KMS-11 (cell line): ENCODE measurements at regions not wholly inside any gene's neighbourhood (a gene's known extent, or its start where the extent isn't known, plus 50 kb on each side); places are given as distances from the start of the nearest gene placed in this dataset.

Experiments
- H2AFZ ChIP-seq: fragments of 200-600 bp; sonication (generic); 2 replicates; pipeline ENCODE4 v1.6.1; 2016; ENCODE audit warnings: antibody characterized with exemption, mixed run types, low read depth
- H3K27ac ChIP-seq: fragments of 200-600 bp; sonication (generic); 2 replicates; pipeline ENCODE4 v1.6.1; 2016; ENCODE audit warnings: mild to moderate bottlenecking, mixed run types
- H3K27me3 ChIP-seq: fragments of 200-600 bp; sonication (generic); 2 replicates; pipeline ENCODE4 v1.6.1; 2017; ENCODE audit warnings: mild to moderate bottlenecking, low read depth, mixed run types, moderate library complexity; ENCODE audit not compliant: insufficient read depth
- H3K36me3 ChIP-seq: fragments of 200-600 bp; sonication (generic); 2 replicates; pipeline ENCODE4 v1.6.1; 2017; ENCODE audit warnings: mild to moderate bottlenecking, mixed run types; ENCODE audit not compliant: insufficient read depth
- H3K4me1 ChIP-seq: fragments of 200-600 bp; sonication (generic); 2 replicates; pipeline ENCODE4 v1.6.1; 2016; ENCODE audit warnings: mild to moderate bottlenecking, low read depth, mixed run types; ENCODE audit not compliant: poor library complexity, severe bottlenecking
- H3K4me2 ChIP-seq: fragments of 200-600 bp; sonication (generic); 2 replicates; pipeline ENCODE4 v1.7.0; 2016; ENCODE audit warnings: mild to moderate bottlenecking, mixed run types
- H3K4me3 ChIP-seq: fragments of 200-600 bp; sonication (generic); IDR thresholded peaks from 2 replicates; pipeline ENCODE4 v1.6.1; 2017; ENCODE audit warnings: low read depth, low read length, mixed read lengths; ENCODE audit not compliant: insufficient read depth
- H3K79me2 ChIP-seq: fragments of 200-600 bp; sonication (generic); 2 replicates; pipeline ENCODE4 v1.6.1; 2016; ENCODE audit warnings: low read depth, mixed run types; ENCODE audit not compliant: insufficient read depth
- H3K9ac ChIP-seq: fragments of 200-600 bp; sonication (generic); 2 replicates; pipeline ENCODE4 v1.6.1; 2016; ENCODE audit warnings: mild to moderate bottlenecking, mixed run types
- H4K20me1 ChIP-seq: fragments of 200-600 bp; sonication (generic); 2 replicates; pipeline ENCODE4 v1.6.1; 2016; ENCODE audit warnings: mild to moderate bottlenecking, mixed run types; ENCODE audit not compliant: insufficient read depth
- TF ChIP-seq, protein P1 (sequence below): fragments of 200-600 bp; sonication (generic); conservative IDR thresholded peaks from 2 replicates; pipeline ENCODE4 v1.6.1; 2017; ENCODE audit warnings: low read depth, mild to moderate bottlenecking, antibody characterized with exemption, low read length, moderate library complexity, mixed read lengths

GRCh38 chr3:169029674-169030285 lies 633.7 kb downstream of the MECOM start:
- Histone ChIP-seq H2AFZ (peak overlapping the region; percentile 5), H4K20me1 (no peaks in the 10 kb centered on the region), H3K27me3 (no peaks in the 10 kb centered on the region), H3K27ac (peak overlapping the region; percentile 42; the same call in 1 of the 2 replicates), H3K79me2 (no peaks in the 10 kb centered on the region), H3K4me1 (peaks cover 29% of the 10 kb centered on the region), H3K9ac (no peak overlapping the region), H3K4me2 (peak overlapping the region; percentile 60), H3K4me3 (peak overlapping the region; percentile 44), H3K36me3 (no peaks in the 10 kb centered on the region)
- TF ChIP-seq, protein P1, sequence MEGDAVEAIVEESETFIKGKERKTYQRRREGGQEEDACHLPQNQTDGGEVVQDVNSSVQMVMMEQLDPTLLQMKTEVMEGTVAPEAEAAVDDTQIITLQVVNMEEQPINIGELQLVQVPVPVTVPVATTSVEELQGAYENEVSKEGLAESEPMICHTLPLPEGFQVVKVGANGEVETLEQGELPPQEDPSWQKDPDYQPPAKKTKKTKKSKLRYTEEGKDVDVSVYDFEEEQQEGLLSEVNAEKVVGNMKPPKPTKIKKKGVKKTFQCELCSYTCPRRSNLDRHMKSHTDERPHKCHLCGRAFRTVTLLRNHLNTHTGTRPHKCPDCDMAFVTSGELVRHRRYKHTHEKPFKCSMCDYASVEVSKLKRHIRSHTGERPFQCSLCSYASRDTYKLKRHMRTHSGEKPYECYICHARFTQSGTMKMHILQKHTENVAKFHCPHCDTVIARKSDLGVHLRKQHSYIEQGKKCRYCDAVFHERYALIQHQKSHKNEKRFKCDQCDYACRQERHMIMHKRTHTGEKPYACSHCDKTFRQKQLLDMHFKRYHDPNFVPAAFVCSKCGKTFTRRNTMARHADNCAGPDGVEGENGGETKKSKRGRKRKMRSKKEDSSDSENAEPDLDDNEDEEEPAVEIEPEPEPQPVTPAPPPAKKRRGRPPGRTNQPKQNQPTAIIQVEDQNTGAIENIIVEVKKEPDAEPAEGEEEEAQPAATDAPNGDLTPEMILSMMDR: no peak

DNA sequence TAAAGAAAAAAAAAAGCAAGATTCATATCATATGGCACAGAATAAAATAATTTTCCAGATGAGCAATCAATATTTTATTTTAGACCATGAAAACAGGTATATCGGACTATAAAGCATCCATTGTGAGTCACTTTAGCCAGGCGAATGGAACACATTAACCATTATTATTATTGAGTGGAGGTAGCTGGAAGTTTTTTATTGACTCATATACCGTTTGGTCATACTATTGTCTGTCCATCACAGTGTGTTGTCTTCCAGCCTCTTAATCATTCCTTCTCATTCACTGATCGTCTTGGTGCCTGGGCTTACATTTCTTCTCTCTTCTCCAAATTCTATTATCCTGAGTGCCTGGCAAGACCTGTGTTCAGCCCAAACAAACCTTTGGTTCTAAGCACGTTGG lies 634.8 kb downstream of the MECOM start:
- 0 out of 2 replicates have a peak overlapping the region, but pooled peaks have one; percentile 42 for H3K27ac ChIP-seq
- peak overlapping the region; percentile 60; the same call in 1 of the 2 replicates for H3K4me2 ChIP-seq

GRCh38 chr3:169026543-169027182 lies 636.8 kb downstream of the MECOM start:
- Histone ChIP-seq H3K27me3 (no peaks in the 10 kb centered on the region), H3K9ac (no peak overlapping the region), H2AFZ (no peak overlapping the region), H4K20me1 (no peaks in the 10 kb centered on the region), H3K4me3 (no peak overlapping the region), H3K27ac (no peak overlapping the region), H3K36me3 (no peaks in the 10 kb centered on the region), H3K79me2 (no peaks in the 10 kb centered on the region), H3K4me2 (no peak overlapping the region), H3K4me1 (peaks cover 29% of the 10 kb centered on the region)
- TF ChIP-seq, protein P1: no peak

More for the DNA sequence above, 634.8 kb downstream of the MECOM start:
- H3K9ac ChIP-seq: no peak overlapping the region
- TF ChIP-seq, protein P1: no peak
- no peak overlapping the region for H2AFZ ChIP-seq
- peaks cover 29% of the 10 kb centered on the region for H3K4me1 ChIP-seq
- no peaks in the 10 kb centered on the region for H3K36me3 ChIP-seq
- no peak overlapping the region for H3K4me3 ChIP-seq
- H3K27me3 ChIP-seq: no peaks in the 10 kb centered on the region
- H3K79me2 ChIP-seq: no peaks in the 10 kb centered on the region
- H4K20me1 ChIP-seq: no peaks in the 10 kb centered on the region

- no peaks in the 10 kb centered on the region for H3K79me2 ChIP-seq
- H3K36me3 ChIP-seq: no peaks in the 10 kb centered on the region
- H3K27me3 ChIP-seq: no peaks in the 10 kb centered on the region
- H2AFZ ChIP-seq: no peak overlapping the region
- H3K4me2 ChIP-seq: no peak overlapping the region
- no peak overlapping the region for H3K4me3 ChIP-seq
- no peaks in the 10 kb centered on the region for H4K20me1 ChIP-seq
- H3K9ac ChIP-seq: no peak overlapping the region
- TF ChIP-seq, protein P1: no peak
- no peak overlapping the region for H3K27ac ChIP-seq
- peaks cover 3% of the 10 kb centered on the region for H3K4me1 ChIP-seq
These were observed 641.1 kb downstream of the MECOM start for GRCh38 chr3:169022457-169022856.
